CD4-positive, alpha-beta T cell (primary cell): ENCODE measurements at regions not wholly inside any gene's neighbourhood (a gene's known extent, or its start where the extent isn't known, plus 50 kb on each side); places are given as distances from the start of the nearest gene placed in this dataset.

Source experiments
- ATAC-seq: fragments of 200-7000 bp; cut with Tn5 transposase; one replicate; pipeline ENCODE4 v1.10.0; 2022; ENCODE audit warnings: mild to moderate bottlenecking; ENCODE audit not compliant: poor library complexity
- CTCF ChIA-PET: fragments of 350-600 bp; sonication (Branson Sonifier 250); formaldehyde crosslinking; loops from one replicate; lab custom pipeline; 2021; ENCODE audit warnings: antibody characterized with exemption, inconsistent platforms; lab: Charles Lee
- POLR2A ChIA-PET: fragments of 350-600 bp; sonication (Branson Sonifier 250); formaldehyde crosslinking; loops from one replicate; lab custom pipeline; 2021; ENCODE audit warnings: antibody characterized with exemption, inconsistent platforms; lab: Charles Lee
- DNase-seq, 14 experiments: peaks; one replicate each; pipeline ENCODE4 v3.0.0-alpha.2; 2013 to 2020; ENCODE audit warnings: mixed read lengths in 2 of 14
- H3K27ac ChIP-seq, 2 donors: one replicate each; pipeline versions ENCODE4 v1.5.1 to v1.7.0; 2013; ENCODE audit warnings: low read length in 2 of 2, low read depth in 1 of 2, mild to moderate bottlenecking in 1 of 2
- H3K27me3 ChIP-seq, 2 experiments: 1 replicate in 1 of 2; 2 replicates in 1 of 2; pipeline versions ENCODE4 v1.6.1 to v1.7.0; 2013; ENCODE audit warnings: low read length in 2 of 2, control low read depth in 1 of 2, mild to moderate bottlenecking in 1 of 2, moderate library complexity in 1 of 2; ENCODE audit not compliant: insufficient read depth in 2 of 2, control insufficient read depth in 1 of 2
- H3K36me3 ChIP-seq: one replicate; pipeline ENCODE4 v1.6.1; 2013; ENCODE audit warnings: low read length, control low read depth; ENCODE audit not compliant: insufficient read depth
- H3K4me1 ChIP-seq: one replicate; pipeline ENCODE4 v1.6.1; 2013; ENCODE audit warnings: low read length, control low read depth; ENCODE audit not compliant: insufficient read depth
- H3K4me3 ChIP-seq: one replicate; pipeline ENCODE4 v1.5.1; 2013; ENCODE audit warnings: mild to moderate bottlenecking, low read length, moderate library complexity
- H3K9me3 ChIP-seq, 2 experiments: 1 replicate in 1 of 2; 2 replicates in 1 of 2; pipeline versions ENCODE4 v1.6.1 to v1.7.0; 2013; ENCODE audit warnings: low read length in 2 of 2, mild to moderate bottlenecking in 2 of 2, control low read depth in 1 of 2, moderate library complexity in 1 of 2; ENCODE audit not compliant: control insufficient read depth in 1 of 2, insufficient read depth in 1 of 2
- H3K27ac Mint-ChIP-seq: one replicate; pipeline ENCODE4 v1.8.0; 2020; ENCODE audit warnings: mixed read lengths
- H3K27me3 Mint-ChIP-seq: one replicate; pipeline ENCODE4 v1.8.0; 2021; ENCODE audit warnings: mixed read lengths
- H3K36me3 Mint-ChIP-seq: one replicate; pipeline ENCODE4 v1.8.0; 2021; ENCODE audit warnings: low read depth, mixed read lengths
- H3K4me1 Mint-ChIP-seq: one replicate; pipeline ENCODE4 v1.8.0; 2021; ENCODE audit warnings: low read depth, mixed read lengths
- H3K4me3 Mint-ChIP-seq: one replicate; pipeline ENCODE4 v1.8.0; 2020; ENCODE audit warnings: mild to moderate bottlenecking, mixed read lengths
- H3K9me3 Mint-ChIP-seq: one replicate; pipeline ENCODE4 v1.8.0; 2020; ENCODE audit warnings: mixed read lengths
- CTCF ChIP-seq: fragments of 200-600 bp; IDR thresholded peaks from one replicate; pipeline ENCODE4 v1.8.0; 2022; ENCODE audit warnings: antibody characterized with exemption, mild to moderate bottlenecking
- intact Hi-C, 2 experiments: fragments of 100-400 bp; cut with DNase I in 1 of 2; cut with micrococcal nuclease in 1 of 2; formaldehyde crosslinking; loops; one replicate each; pipeline versions ENCODE4 v1.15.1 to v1.9.0; 2023 to 2025; cut with DNase I, micrococcal nuclease

DNA sequence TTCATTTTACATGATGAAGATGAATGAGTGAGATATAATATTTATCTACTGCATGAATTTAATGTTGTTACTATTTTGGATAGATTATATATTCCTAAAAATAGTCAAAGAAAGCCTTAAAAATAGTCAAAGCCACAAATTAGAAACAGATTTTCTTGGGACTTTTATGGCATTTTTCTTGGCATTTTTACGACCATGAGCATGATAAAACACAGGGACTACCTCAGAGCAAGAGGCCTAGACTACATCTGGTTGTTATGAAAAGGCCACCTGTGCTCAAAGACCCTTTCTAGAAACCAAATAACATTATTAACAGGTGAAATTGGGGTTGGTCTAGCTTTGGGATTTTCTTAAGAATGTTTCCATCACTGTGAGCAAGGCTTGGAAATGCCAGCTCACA is 281.0 kb downstream of the OXSM start:
- Mint-ChIP-seq H3K27me3 (no peaks in the 10 kb centered on the region), H3K4me3 (no peak overlapping the region), H3K4me1 (no peaks in the 10 kb centered on the region), H3K9me3 (no peaks in the 10 kb centered on the region), H3K27ac (no peak overlapping the region), H3K36me3 (no peaks in the 10 kb centered on the region)
- Histone ChIP-seq H3K36me3 (no peaks in the 10 kb centered on the region), H3K4me3 (no peak overlapping the region), H3K27me3 (no peaks in the 10 kb centered on the region), H3K4me1 (no peaks in the 10 kb centered on the region), H3K27ac (no peak overlapping the region), H3K9me3 (no peaks in the 10 kb centered on the region)
- no peak for DNase-seq
- ChIA-PET POLR2A (no interaction called here), CTCF (no interaction called here)
- intact Hi-C loops = no loop called here
- no peak for TF ChIP-seq CTCF
- no peak for ATAC-seq

GRCh38 chr3:26074080-26074479 is 284.2 kb downstream of the OXSM start:
- Histone ChIP-seq H3K9me3 (no peaks in the 10 kb centered on the region), H3K27ac (no peak overlapping the region), H3K4me3 (no peak overlapping the region), H3K4me1 (no peaks in the 10 kb centered on the region), H3K36me3 (no peaks in the 10 kb centered on the region), H3K27me3 (no peaks in the 10 kb centered on the region)
- no peak overlapping the region for H3K4me3 Mint-ChIP-seq
- ChIA-PET CTCF (no interaction called here), POLR2A (no interaction called here)
- H3K4me1 Mint-ChIP-seq = no peaks in the 10 kb centered on the region
- no peak overlapping the region for H3K27ac Mint-ChIP-seq
- no peak for TF ChIP-seq CTCF
- no peak for ATAC-seq
- H3K9me3 Mint-ChIP-seq = no peaks in the 10 kb centered on the region
- no peak for DNase-seq
- H3K36me3 Mint-ChIP-seq = no peaks in the 10 kb centered on the region
- intact Hi-C loops = no loop called here
- H3K27me3 Mint-ChIP-seq = no peaks in the 10 kb centered on the region

DNA sequence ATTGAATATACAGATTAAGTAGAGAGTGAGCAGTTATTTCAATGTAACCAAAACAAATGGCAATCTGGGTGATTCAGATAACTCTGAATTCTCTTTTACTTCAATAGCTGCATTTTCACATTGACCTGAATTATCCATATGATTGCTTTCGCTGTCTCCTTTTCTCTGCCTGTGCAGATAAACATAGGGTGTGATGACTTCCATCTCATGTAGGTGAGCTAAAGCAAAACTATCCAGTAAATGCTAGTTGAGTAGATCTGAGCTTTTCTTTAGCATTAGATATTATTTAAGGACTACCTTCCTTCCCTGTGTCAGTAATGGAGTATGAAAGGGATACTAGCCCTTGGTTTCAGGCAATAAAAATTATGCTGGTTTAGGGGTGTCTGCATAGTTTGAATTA is 288.6 kb downstream of the OXSM start:
- intact Hi-C loops = no loop called here
- TF ChIP-seq CTCF = no peak
- Mint-ChIP-seq H3K36me3 (no peaks in the 10 kb centered on the region), H3K9me3 (no peaks in the 10 kb centered on the region), H3K4me1 (no peaks in the 10 kb centered on the region), H3K27ac (no peak overlapping the region), H3K27me3 (no peaks in the 10 kb centered on the region), H3K4me3 (no peak overlapping the region)
- H3K36me3 ChIP-seq = no peaks in the 10 kb centered on the region
- ChIA-PET POLR2A (no interaction called here), CTCF (no interaction called here)
- H3K4me3 ChIP-seq = no peak overlapping the region
- DNase-seq = no peak
- H3K9me3 ChIP-seq = no peaks in the 10 kb centered on the region
- H3K4me1 ChIP-seq = no peaks in the 10 kb centered on the region
- H3K27ac ChIP-seq = no peak overlapping the region
- no peak for ATAC-seq
- H3K27me3 ChIP-seq = no peaks in the 10 kb centered on the region
